ENCODE measurements at regions not wholly inside any gene's neighbourhood (a gene's known extent, or its start where the extent isn't known, plus 50 kb on each side); places are given as distances from the start of the nearest gene placed in this dataset.

DNA sequence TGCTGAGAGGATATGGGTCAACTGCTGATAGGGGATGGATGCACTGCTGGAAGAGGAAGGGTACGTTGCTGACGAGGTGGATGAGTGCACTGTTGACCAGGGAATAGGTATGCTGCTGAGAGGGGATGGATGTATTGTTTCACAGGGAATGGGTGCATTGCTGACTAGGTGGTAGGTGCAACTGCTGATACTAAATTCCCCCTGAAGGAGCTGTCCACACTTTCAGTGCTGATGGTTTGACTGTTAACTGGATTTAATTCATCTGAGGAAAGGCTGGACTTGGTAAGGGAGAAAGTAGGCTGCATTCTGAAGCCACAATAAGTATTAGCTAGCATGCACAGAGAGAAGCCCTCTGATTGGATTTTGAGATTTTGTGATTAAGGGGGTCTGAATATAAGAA, 1196.8 kb upstream of the PHF14 start:
- Mint-ChIP-seq H3K36me3 (ENCODE audit: low read depth, unreplicated experiment) (no peaks in the 10 kb centered on the region), H3K4me3 (ENCODE audit: unreplicated experiment) (no peak overlapping the region), H3K9me3 (ENCODE audit: unreplicated experiment) (peaks cover 4% of the 10 kb centered on the region), H3K4me1 (ENCODE audit: low read depth, unreplicated experiment) (no peaks in the 10 kb centered on the region), H3K27me3 (ENCODE audit: low read depth, unreplicated experiment) (no peaks in the 10 kb centered on the region), H3K27ac (ENCODE audit: unreplicated experiment) (no peak overlapping the region)
- Histone ChIP-seq H2AFZ (ENCODE audit: low read depth, low read length) (no peak overlapping the region), H3K4me1 (ENCODE audit: insufficient read depth, low read length) (no peaks in the 10 kb centered on the region), H3K79me2 (ENCODE audit: insufficient read depth, low read length) (no peaks in the 10 kb centered on the region), H3K9me3 (ENCODE audit: insufficient read depth, low read depth, low read length) (peaks cover 3% of the 10 kb centered on the region), H3K4me3 (ENCODE audit: insufficient read depth, low read depth, low read length) (no peak overlapping the region), H3K27me3 (ENCODE audit: insufficient read depth, low read length) (no peaks in the 10 kb centered on the region), H3K9ac (ENCODE audit: low read length) (no peak overlapping the region), H4K20me1 (ENCODE audit: insufficient read depth, low read length) (no peaks in the 10 kb centered on the region), H3K27ac (ENCODE audit: low read depth, low read length) (no peak overlapping the region), H3K36me3 (ENCODE audit: insufficient read depth, low read length) (no peaks in the 10 kb centered on the region), H3K4me2 (ENCODE audit: low read length) (no peak overlapping the region)
- DNase-seq (ENCODE audit: low read depth) (no peak), FAIRE-seq (no peak)
- TF ChIP-seq EZH2 (IDR thresholded peaks at IDR 0.05; ENCODE audit: insufficient read depth, low read length), result no peak
- TF ChIP-seq, protein P1, sequence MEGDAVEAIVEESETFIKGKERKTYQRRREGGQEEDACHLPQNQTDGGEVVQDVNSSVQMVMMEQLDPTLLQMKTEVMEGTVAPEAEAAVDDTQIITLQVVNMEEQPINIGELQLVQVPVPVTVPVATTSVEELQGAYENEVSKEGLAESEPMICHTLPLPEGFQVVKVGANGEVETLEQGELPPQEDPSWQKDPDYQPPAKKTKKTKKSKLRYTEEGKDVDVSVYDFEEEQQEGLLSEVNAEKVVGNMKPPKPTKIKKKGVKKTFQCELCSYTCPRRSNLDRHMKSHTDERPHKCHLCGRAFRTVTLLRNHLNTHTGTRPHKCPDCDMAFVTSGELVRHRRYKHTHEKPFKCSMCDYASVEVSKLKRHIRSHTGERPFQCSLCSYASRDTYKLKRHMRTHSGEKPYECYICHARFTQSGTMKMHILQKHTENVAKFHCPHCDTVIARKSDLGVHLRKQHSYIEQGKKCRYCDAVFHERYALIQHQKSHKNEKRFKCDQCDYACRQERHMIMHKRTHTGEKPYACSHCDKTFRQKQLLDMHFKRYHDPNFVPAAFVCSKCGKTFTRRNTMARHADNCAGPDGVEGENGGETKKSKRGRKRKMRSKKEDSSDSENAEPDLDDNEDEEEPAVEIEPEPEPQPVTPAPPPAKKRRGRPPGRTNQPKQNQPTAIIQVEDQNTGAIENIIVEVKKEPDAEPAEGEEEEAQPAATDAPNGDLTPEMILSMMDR (IDR thresholded peaks at IDR 0.05; ENCODE audit: insufficient read depth, low read depth, low read length), result no peak

DNA sequence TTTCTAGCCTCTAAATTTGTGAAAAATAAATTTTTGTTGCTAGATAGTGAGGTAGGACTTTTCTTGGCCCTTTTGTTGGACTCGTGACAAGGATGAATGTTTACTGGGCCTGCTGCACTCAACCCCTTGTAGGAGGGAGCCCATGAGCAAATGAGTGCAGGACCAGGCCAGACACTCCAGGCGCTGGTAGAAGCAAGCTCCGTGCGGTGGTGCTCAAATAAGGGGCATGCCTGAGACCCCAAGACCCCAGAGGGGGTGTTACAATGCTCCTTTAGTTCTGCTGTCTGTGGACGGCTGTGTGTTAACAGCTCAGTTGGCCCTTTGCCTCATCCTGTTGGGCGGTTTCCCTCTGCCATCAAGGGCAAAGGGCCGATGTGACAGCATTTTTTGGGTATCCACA, 1195.3 kb upstream of the PHF14 start:
- Histone ChIP-seq H3K36me3 (ENCODE audit: insufficient read depth, low read length) (no peaks in the 10 kb centered on the region), H3K27me3 (ENCODE audit: insufficient read depth, low read length) (no peaks in the 10 kb centered on the region), H2AFZ (ENCODE audit: low read depth, low read length) (no peak overlapping the region), H3K79me2 (ENCODE audit: insufficient read depth, low read length) (no peaks in the 10 kb centered on the region), H3K4me3 (ENCODE audit: insufficient read depth, low read depth, low read length) (no peak overlapping the region), H4K20me1 (ENCODE audit: insufficient read depth, low read length) (no peaks in the 10 kb centered on the region), H3K4me1 (ENCODE audit: insufficient read depth, low read length) (no peaks in the 10 kb centered on the region), H3K9ac (ENCODE audit: low read length) (no peak overlapping the region), H3K9me3 (ENCODE audit: insufficient read depth, low read depth, low read length) (peaks cover 3% of the 10 kb centered on the region), H3K4me2 (ENCODE audit: low read length) (no peak overlapping the region), H3K27ac (ENCODE audit: low read depth, low read length) (no peak overlapping the region)
- no peaks in the 10 kb centered on the region for H3K27me3 Mint-ChIP-seq (ENCODE audit: low read depth, unreplicated experiment)
- H3K36me3 Mint-ChIP-seq (ENCODE audit: low read depth, unreplicated experiment), result no peaks in the 10 kb centered on the region
- H3K4me1 Mint-ChIP-seq (ENCODE audit: low read depth, unreplicated experiment), result no peaks in the 10 kb centered on the region
- no peak for DNase-seq (ENCODE audit: low read depth)
- no peak overlapping the region for H3K27ac Mint-ChIP-seq (ENCODE audit: unreplicated experiment)
- TF ChIP-seq EZH2 (IDR thresholded peaks at IDR 0.05; ENCODE audit: insufficient read depth, low read length), result no peak
- TF ChIP-seq, protein P1 (IDR thresholded peaks at IDR 0.05; ENCODE audit: insufficient read depth, low read depth, low read length), result no peak
- no peak overlapping the region for H3K4me3 Mint-ChIP-seq (ENCODE audit: unreplicated experiment)
- no peak for FAIRE-seq
- peaks cover 4% of the 10 kb centered on the region for H3K9me3 Mint-ChIP-seq (ENCODE audit: unreplicated experiment)

DNA sequence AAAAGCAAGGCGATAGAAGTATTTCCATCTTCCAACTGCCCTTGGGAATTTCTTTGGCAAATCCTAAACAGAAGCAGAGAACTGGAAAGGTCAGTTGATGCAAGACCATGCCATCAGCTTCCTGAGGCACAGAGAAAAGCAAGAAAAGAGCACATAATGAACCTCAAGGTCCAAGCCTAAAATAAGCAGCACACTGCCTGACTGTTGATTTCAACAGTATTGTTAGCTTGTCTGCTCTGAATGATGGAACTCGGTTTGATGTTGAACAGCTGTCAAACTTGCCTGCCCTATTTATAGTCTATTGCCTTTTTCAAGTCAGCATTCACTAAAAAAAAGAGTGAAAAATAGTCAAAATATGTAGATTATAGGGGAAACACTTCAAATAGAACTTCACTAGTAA, 1192.0 kb upstream of the PHF14 start:
- Histone ChIP-seq H3K27me3 (ENCODE audit: insufficient read depth, low read length) (no peaks in the 10 kb centered on the region), H3K9me3 (ENCODE audit: insufficient read depth, low read depth, low read length) (peaks cover 3% of the 10 kb centered on the region), H3K4me3 (ENCODE audit: insufficient read depth, low read depth, low read length) (no peak overlapping the region), H3K36me3 (ENCODE audit: insufficient read depth, low read length) (no peaks in the 10 kb centered on the region), H3K9ac (ENCODE audit: low read length) (no peak overlapping the region), H3K27ac (ENCODE audit: low read depth, low read length) (no peak overlapping the region), H4K20me1 (ENCODE audit: insufficient read depth, low read length) (no peaks in the 10 kb centered on the region), H3K4me2 (ENCODE audit: low read length) (no peak overlapping the region), H3K79me2 (ENCODE audit: insufficient read depth, low read length) (no peaks in the 10 kb centered on the region), H3K4me1 (ENCODE audit: insufficient read depth, low read length) (no peaks in the 10 kb centered on the region), H2AFZ (ENCODE audit: low read depth, low read length) (no peak overlapping the region)
- H3K9me3 Mint-ChIP-seq (ENCODE audit: unreplicated experiment), result no peaks in the 10 kb centered on the region
- TF ChIP-seq, protein P1 (IDR thresholded peaks at IDR 0.05; ENCODE audit: insufficient read depth, low read depth, low read length), result no peak
- no peak for TF ChIP-seq EZH2 (IDR thresholded peaks at IDR 0.05; ENCODE audit: insufficient read depth, low read length)
- H3K4me3 Mint-ChIP-seq (ENCODE audit: unreplicated experiment), result no peak overlapping the region
- DNase-seq (ENCODE audit: low read depth) (no peak), FAIRE-seq (no peak)
- no peak overlapping the region for H3K27ac Mint-ChIP-seq (ENCODE audit: unreplicated experiment)
- no peaks in the 10 kb centered on the region for H3K36me3 Mint-ChIP-seq (ENCODE audit: low read depth, unreplicated experiment)
- no peaks in the 10 kb centered on the region for H3K4me1 Mint-ChIP-seq (ENCODE audit: low read depth, unreplicated experiment)
- H3K27me3 Mint-ChIP-seq (ENCODE audit: low read depth, unreplicated experiment), result no peaks in the 10 kb centered on the region

All from astrocyte (in vitro differentiated cells and primary cell).